ENCODE measurements at regions not wholly inside any gene's neighbourhood (a gene's known extent, or its start where the extent isn't known, plus 50 kb on each side); places are given as distances from the start of the nearest gene placed in this dataset.

DNA sequence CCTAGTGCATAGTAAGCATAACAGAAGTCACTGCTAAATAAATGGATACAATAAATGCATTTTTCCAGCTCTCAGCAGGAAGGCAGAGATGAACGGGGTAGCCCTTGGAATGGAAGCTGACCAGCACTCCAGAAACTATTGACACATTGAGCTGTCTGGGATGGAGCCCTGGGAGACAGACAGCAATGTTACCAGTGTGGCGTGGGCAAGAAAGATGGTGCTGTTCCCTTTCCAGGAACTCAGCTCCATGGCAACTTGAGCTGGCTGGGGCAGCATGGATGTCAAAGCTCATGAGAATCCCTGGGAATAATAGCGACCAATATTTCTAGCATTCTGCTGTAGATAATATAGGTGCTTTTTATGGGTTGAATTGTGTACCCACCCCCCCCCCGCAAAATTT is 104.3 kb upstream of the PTPRT start:
- Histone ChIP-seq H3K27me3 (ENCODE audit: insufficient read depth) (no peaks in the 10 kb centered on the region), H2AFZ (no peak overlapping the region), H3K79me2 (replicated peaks; ENCODE audit: insufficient read depth) (no peaks in the 10 kb centered on the region), H4K20me1 (replicated peaks; ENCODE audit: insufficient read depth) (no peaks in the 10 kb centered on the region), H3K27ac (ENCODE audit: low read depth) (no peak overlapping the region), H3F3A (replicated peaks; ENCODE audit: low read depth) (no peaks in the 10 kb centered on the region), H3K4me3 (no peak overlapping the region), H3K4me2 (no peak overlapping the region), H3K4me1 (ENCODE audit: insufficient read depth) (no peaks in the 10 kb centered on the region), H3K9me2 (ENCODE audit: insufficient read depth) (no peaks in the 10 kb centered on the region), H3K36me3 (ENCODE audit: insufficient read depth) (no peaks in the 10 kb centered on the region; the same call in 1 of the 2 replicates)
- ATAC-seq (no peak), DNase-seq (ENCODE audit: low spot score) (no peak)
- H3K27me3 Mint-ChIP-seq (ENCODE audit: insufficient read depth, low read depth, poor library complexity), result peaks cover 5% of the 10 kb centered on the region
- H3K36me3 Mint-ChIP-seq (ENCODE audit: low read depth), result peaks cover 45% of the 10 kb centered on the region
- peaks cover 98% of the 10 kb centered on the region for H3K9me3 Mint-ChIP-seq
- H3K4me3 Mint-ChIP-seq, result no peak overlapping the region
- no peak overlapping the region for H3K27ac Mint-ChIP-seq
- no peaks in the 10 kb centered on the region for H3K4me1 Mint-ChIP-seq
- no peak for TF ChIP-seq STAT1 (IDR thresholded peaks at IDR 0.05; ENCODE audit: unreplicated experiment)
- TF ChIP-seq POLR2AphosphoS5 (IDR thresholded peaks at IDR 0.05; ENCODE audit: low read depth), result no peak
- no peak for TF ChIP-seq NANOG (IDR thresholded peaks at IDR 0.05; ENCODE audit: borderline replicate concordance)
- TF ChIP-seq, protein P1, sequence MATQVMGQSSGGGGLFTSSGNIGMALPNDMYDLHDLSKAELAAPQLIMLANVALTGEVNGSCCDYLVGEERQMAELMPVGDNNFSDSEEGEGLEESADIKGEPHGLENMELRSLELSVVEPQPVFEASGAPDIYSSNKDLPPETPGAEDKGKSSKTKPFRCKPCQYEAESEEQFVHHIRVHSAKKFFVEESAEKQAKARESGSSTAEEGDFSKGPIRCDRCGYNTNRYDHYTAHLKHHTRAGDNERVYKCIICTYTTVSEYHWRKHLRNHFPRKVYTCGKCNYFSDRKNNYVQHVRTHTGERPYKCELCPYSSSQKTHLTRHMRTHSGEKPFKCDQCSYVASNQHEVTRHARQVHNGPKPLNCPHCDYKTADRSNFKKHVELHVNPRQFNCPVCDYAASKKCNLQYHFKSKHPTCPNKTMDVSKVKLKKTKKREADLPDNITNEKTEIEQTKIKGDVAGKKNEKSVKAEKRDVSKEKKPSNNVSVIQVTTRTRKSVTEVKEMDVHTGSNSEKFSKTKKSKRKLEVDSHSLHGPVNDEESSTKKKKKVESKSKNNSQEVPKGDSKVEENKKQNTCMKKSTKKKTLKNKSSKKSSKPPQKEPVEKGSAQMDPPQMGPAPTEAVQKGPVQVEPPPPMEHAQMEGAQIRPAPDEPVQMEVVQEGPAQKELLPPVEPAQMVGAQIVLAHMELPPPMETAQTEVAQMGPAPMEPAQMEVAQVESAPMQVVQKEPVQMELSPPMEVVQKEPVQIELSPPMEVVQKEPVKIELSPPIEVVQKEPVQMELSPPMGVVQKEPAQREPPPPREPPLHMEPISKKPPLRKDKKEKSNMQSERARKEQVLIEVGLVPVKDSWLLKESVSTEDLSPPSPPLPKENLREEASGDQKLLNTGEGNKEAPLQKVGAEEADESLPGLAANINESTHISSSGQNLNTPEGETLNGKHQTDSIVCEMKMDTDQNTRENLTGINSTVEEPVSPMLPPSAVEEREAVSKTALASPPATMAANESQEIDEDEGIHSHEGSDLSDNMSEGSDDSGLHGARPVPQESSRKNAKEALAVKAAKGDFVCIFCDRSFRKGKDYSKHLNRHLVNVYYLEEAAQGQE (IDR thresholded peaks at IDR 0.05; ENCODE audit: unreplicated experiment), result no peak
- no peak for TF ChIP-seq CREB1 (CRISPR knock-in tag; IDR thresholded peaks at IDR 0.05; ENCODE audit: low read depth)
- TF ChIP-seq JUNB (IDR thresholded peaks at IDR 0.05; ENCODE audit: unreplicated experiment), result no peak
- TF ChIP-seq, protein P2, sequence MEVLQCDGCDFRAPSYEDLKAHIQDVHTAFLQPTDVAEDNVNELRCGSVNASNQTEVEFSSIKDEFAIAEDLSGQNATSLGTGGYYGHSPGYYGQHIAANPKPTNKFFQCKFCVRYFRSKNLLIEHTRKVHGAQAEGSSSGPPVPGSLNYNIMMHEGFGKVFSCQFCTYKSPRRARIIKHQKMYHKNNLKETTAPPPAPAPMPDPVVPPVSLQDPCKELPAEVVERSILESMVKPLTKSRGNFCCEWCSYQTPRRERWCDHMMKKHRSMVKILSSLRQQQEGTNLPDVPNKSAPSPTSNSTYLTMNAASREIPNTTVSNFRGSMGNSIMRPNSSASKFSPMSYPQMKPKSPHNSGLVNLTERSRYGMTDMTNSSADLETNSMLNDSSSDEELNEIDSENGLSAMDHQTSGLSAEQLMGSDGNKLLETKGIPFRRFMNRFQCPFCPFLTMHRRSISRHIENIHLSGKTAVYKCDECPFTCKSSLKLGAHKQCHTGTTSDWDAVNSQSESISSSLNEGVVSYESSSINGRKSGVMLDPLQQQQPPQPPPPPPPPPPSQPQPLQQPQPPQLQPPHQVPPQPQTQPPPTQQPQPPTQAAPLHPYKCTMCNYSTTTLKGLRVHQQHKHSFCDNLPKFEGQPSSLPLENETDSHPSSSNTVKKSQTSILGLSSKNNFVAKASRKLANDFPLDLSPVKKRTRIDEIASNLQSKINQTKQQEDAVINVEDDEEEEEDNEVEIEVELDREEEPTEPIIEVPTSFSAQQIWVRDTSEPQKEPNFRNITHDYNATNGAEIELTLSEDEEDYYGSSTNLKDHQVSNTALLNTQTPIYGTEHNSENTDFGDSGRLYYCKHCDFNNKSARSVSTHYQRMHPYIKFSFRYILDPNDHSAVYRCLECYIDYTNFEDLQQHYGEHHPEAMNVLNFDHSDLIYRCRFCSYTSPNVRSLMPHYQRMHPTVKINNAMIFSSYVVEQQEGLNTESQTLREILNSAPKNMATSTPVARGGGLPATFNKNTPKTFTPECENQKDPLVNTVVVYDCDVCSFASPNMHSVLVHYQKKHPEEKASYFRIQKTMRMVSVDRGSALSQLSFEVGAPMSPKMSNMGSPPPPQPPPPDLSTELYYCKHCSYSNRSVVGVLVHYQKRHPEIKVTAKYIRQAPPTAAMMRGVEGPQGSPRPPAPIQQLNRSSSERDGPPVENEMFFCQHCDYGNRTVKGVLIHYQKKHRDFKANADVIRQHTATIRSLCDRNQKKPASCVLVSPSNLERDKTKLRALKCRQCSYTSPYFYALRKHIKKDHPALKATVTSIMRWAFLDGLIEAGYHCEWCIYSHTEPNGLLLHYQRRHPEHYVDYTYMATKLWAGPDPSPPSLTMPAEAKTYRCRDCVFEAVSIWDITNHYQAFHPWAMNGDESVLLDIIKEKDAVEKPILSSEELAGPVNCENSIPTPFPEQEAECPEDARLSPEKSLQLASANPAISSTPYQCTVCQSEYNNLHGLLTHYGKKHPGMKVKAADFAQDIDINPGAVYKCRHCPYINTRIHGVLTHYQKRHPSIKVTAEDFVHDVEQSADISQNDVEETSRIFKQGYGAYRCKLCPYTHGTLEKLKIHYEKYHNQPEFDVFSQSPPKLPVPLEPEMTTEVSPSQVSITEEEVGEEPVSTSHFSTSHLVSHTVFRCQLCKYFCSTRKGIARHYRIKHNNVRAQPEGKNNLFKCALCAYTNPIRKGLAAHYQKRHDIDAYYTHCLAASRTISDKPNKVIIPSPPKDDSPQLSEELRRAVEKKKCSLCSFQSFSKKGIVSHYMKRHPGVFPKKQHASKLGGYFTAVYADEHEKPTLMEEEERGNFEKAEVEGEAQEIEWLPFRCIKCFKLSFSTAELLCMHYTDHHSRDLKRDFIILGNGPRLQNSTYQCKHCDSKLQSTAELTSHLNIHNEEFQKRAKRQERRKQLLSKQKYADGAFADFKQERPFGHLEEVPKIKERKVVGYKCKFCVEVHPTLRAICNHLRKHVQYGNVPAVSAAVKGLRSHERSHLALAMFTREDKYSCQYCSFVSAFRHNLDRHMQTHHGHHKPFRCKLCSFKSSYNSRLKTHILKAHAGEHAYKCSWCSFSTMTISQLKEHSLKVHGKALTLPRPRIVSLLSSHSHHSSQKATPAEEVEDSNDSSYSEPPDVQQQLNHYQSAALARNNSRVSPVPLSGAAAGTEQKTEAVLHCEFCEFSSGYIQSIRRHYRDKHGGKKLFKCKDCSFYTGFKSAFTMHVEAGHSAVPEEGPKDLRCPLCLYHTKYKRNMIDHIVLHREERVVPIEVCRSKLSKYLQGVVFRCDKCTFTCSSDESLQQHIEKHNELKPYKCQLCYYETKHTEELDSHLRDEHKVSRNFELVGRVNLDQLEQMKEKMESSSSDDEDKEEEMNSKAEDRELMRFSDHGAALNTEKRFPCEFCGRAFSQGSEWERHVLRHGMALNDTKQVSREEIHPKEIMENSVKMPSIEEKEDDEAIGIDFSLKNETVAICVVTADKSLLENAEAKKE (CRISPR knock-in tag; IDR thresholded peaks at IDR 0.05), result no peak
- no peak for TF ChIP-seq ZNF114 (CRISPR knock-in tag; IDR thresholded peaks at IDR 0.05)
- TF ChIP-seq EZH2phosphoT487 (IDR thresholded peaks at IDR 0.05; ENCODE audit: unreplicated experiment), result no peak
- TF ChIP-seq EZH2 (IDR thresholded peaks at IDR 0.05; ENCODE audit: low read depth, unreplicated experiment), result no peak
- TF ChIP-seq, protein P3, sequence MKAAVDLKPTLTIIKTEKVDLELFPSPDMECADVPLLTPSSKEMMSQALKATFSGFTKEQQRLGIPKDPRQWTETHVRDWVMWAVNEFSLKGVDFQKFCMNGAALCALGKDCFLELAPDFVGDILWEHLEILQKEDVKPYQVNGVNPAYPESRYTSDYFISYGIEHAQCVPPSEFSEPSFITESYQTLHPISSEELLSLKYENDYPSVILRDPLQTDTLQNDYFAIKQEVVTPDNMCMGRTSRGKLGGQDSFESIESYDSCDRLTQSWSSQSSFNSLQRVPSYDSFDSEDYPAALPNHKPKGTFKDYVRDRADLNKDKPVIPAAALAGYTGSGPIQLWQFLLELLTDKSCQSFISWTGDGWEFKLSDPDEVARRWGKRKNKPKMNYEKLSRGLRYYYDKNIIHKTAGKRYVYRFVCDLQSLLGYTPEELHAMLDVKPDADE (IDR thresholded peaks at IDR 0.05), result no peak
- TF ChIP-seq, protein P4, sequence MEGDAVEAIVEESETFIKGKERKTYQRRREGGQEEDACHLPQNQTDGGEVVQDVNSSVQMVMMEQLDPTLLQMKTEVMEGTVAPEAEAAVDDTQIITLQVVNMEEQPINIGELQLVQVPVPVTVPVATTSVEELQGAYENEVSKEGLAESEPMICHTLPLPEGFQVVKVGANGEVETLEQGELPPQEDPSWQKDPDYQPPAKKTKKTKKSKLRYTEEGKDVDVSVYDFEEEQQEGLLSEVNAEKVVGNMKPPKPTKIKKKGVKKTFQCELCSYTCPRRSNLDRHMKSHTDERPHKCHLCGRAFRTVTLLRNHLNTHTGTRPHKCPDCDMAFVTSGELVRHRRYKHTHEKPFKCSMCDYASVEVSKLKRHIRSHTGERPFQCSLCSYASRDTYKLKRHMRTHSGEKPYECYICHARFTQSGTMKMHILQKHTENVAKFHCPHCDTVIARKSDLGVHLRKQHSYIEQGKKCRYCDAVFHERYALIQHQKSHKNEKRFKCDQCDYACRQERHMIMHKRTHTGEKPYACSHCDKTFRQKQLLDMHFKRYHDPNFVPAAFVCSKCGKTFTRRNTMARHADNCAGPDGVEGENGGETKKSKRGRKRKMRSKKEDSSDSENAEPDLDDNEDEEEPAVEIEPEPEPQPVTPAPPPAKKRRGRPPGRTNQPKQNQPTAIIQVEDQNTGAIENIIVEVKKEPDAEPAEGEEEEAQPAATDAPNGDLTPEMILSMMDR (conservative IDR thresholded peaks at IDR 0.05; ENCODE audit: low read depth in 2 of 2), result no peak
- no peak for TF ChIP-seq ZNF331 (CRISPR knock-in tag; IDR thresholded peaks at IDR 0.05; ENCODE audit: low read depth)

All from GM23338 (cell line).